K562 (cell line): ENCODE measurements at regions not wholly inside any gene's neighbourhood (a gene's known extent, or its start where the extent isn't known, plus 50 kb on each side); places are given as distances from the start of the nearest gene placed in this dataset.

Source experiments
- ATAC-seq: fragments of 200-7000 bp; cut with Tn5 transposase; 3 replicates; pipeline ENCODE4 v1.9.1; 2020; ENCODE audit warnings: moderate library complexity
- BruUV-seq: library from RNA; stranded (reverse); fragments of 400-500 nt; replicated peaks from 2 replicates; lab custom pipeline; 2021; lab: Mats Ljungman, UMichigan
- CTCF ChIA-PET: fragments of 300-600 bp; formaldehyde crosslinking; extraction: SDS; loops from one replicate; lab custom pipeline; 2021; ENCODE audit warnings: low intra/inter-chr PET ratio; lab: Yijun Ruan, JAX
- POLR2A ChIA-PET: fragments of 300-600, 350-650 bp; sonication (Branson Sonifier 250); formaldehyde crosslinking; extraction: SDS; loops from one replicate; lab custom pipeline; 2021; ENCODE audit warnings: antibody characterized with exemption, inconsistent platforms; lab: Yijun Ruan, JAX
- DNase-seq, 4 experiments: peaks; one replicate each; pipeline versions ENCODE4 v3.0.0 to v3.0.0-alpha.2; 2011 to 2018; ENCODE audit warnings: low spot score in 3 of 4, mixed read lengths in 3 of 4; ENCODE audit errors: extremely low read depth in 1 of 4
- FAIRE-seq: peaks from 2 replicates; lab custom pipeline; 2011; peaks lifted over from hg19 to GRCh38; lab: Jason Lieb, UNC
- H2AFZ ChIP-seq: 2 replicates; pipeline ENCODE4 v1.6.0; 2011; ENCODE audit warnings: low read depth, low read length, control low read depth, inconsistent platforms
- H3K27ac ChIP-seq: fragments of 200-600 bp; 3 replicates; pipeline ENCODE4 v1.8.0; 2011; ENCODE audit warnings: low read depth, mild to moderate bottlenecking, control low read depth, inconsistent platforms, low read length, moderate library complexity, mixed read lengths; ENCODE audit errors: extremely low read depth
- H3K27me3 ChIP-seq, 2 experiments: fragments of 300-600 bp in 1 of 2; 2 replicates in 1 of 2; 3 replicates in 1 of 2; pipeline versions ENCODE4 v1.6.0 to v1.8.0; 2011; ENCODE audit warnings: inconsistent platforms in 2 of 2, low read length in 2 of 2, mild to moderate bottlenecking in 1 of 2, mixed read lengths in 1 of 2, moderate library complexity in 1 of 2; ENCODE audit not compliant: control insufficient read depth in 2 of 2, insufficient read depth in 2 of 2
- H3K36me3 ChIP-seq: fragments of 300-600 bp; 3 replicates; pipeline ENCODE4 v1.8.0; 2011; ENCODE audit warnings: mild to moderate bottlenecking, low read length, inconsistent platforms; ENCODE audit not compliant: control insufficient read depth, insufficient read depth
- H3K4me1 ChIP-seq, 2 experiments: fragments of 200-600 bp in 1 of 2; replicated peaks in 1 of 2; 2 replicates in 1 of 2; 3 replicates in 1 of 2; pipeline versions ENCODE4 v1.5.1 to v1.8.0; 2011; ENCODE audit warnings: inconsistent platforms in 2 of 2, low read length in 2 of 2, mild to moderate bottlenecking in 1 of 2, mixed read lengths in 1 of 2, moderate library complexity in 1 of 2; ENCODE audit not compliant: control insufficient read depth in 2 of 2, insufficient read depth in 2 of 2
- H3K4me2 ChIP-seq: 2 replicates; pipeline ENCODE4 v1.6.1; 2011; ENCODE audit warnings: low read length, control low read depth, inconsistent platforms, mixed read lengths; ENCODE audit not compliant: insufficient read depth
- H3K4me3 ChIP-seq: fragments of 200-600 bp; sonication (generic), shearing (Covaris generic); 2 replicates; pipeline ENCODE4 v1.5.1; 2016; ENCODE audit warnings: control low read depth, inconsistent platforms
- H3K79me2 ChIP-seq: fragments of 200-600 bp; 3 replicates; pipeline ENCODE4 v1.8.0; 2011; ENCODE audit warnings: low read length, inconsistent platforms; ENCODE audit not compliant: control insufficient read depth, insufficient read depth
- H3K9ac ChIP-seq, 2 experiments: 2 replicates each; pipeline versions ENCODE4 v1.6.0 to v1.6.1; 2011; ENCODE audit warnings: low read depth in 2 of 2, low read length in 2 of 2, control low read depth in 1 of 2, inconsistent platforms in 1 of 2, mild to moderate bottlenecking in 1 of 2, mixed read lengths in 1 of 2; ENCODE audit not compliant: insufficient read depth in 1 of 2
- H3K9me1 ChIP-seq: one replicate; pipeline ENCODE4 v1.6.0; 2011; ENCODE audit warnings: inconsistent platforms, mild to moderate bottlenecking, low read length, moderate library complexity; ENCODE audit not compliant: control insufficient read depth, insufficient read depth
- H3K9me3 ChIP-seq: replicated peaks from 2 replicates; pipeline ENCODE4 v1.5.1; 2011; ENCODE audit warnings: low read depth, low read length, inconsistent platforms; ENCODE audit not compliant: control insufficient read depth, insufficient read depth
- H4K20me1 ChIP-seq: replicated peaks from 2 replicates; pipeline ENCODE4 v1.6.1; 2011; ENCODE audit warnings: low read length, inconsistent platforms, mixed read lengths; ENCODE audit not compliant: control insufficient read depth, insufficient read depth
- BCLAF1 ChIP-seq, 2 experiments: fragments of 450-650 bp in 1 of 2; IDR thresholded peaks; 2 replicates each; pipeline ENCODE4 v1.6.1; 2011 to 2017; ENCODE audit warnings: low read depth in 2 of 2, antibody characterized with exemption in 1 of 2, borderline replicate concordance in 1 of 2, low read length in 1 of 2, mild to moderate bottlenecking in 1 of 2, mixed read lengths in 1 of 2; ENCODE audit not compliant: control insufficient read depth in 1 of 2
- DEAF1 ChIP-seq: fragments of 450-650 bp; formaldehyde crosslinking; IDR thresholded peaks from 2 replicates; pipeline ENCODE4 v1.4.0; 2020; ENCODE audit warnings: mild to moderate bottlenecking, moderate library complexity
- HIVEP1 ChIP-seq: fragments of 250-450 bp; sonication (Bioruptor Pico); IDR thresholded peaks from 2 replicates; pipeline ENCODE4 v1.4.0; 2020; ENCODE audit warnings: mild to moderate bottlenecking
- SMARCB1 ChIP-seq: IDR thresholded peaks from 2 replicates; pipeline ENCODE4 v1.6.1; 2011; ENCODE audit warnings: improper control_type of control experiment, low read depth; ENCODE audit not compliant: insufficient read length
- TAL1 ChIP-seq: fragments of 450-650 bp; IDR thresholded peaks from 2 replicates; pipeline ENCODE4 v1.6.1; 2016; ENCODE audit warnings: mild to moderate bottlenecking
- TARDBP ChIP-seq: fragments of 450-650 bp; IDR thresholded peaks from 2 replicates; pipeline ENCODE4 v1.6.1; 2016
- TFE3 ChIP-seq: fragments of 450-650 bp; formaldehyde crosslinking; IDR thresholded peaks from 2 replicates; pipeline ENCODE4 v1.4.0; 2020; ENCODE audit warnings: mild to moderate bottlenecking, mixed read lengths
- ZBTB34 ChIP-seq: fragments of 250-450 bp; sonication (Bioruptor Pico); IDR thresholded peaks from 2 replicates; pipeline ENCODE4 v1.8.0; 2021; ENCODE audit warnings: mild to moderate bottlenecking, moderate library complexity
- WGBS: fragments of 100-300 bp; shearing (Covaris generic); methylation state at CpG from one replicate; pipeline ENCODE4 v1.1.6; 2016; ENCODE audit warnings: low coverage, mixed read lengths; ENCODE audit not compliant: insufficient coverage; ENCODE audit errors: missing lambda C conversion rate; 5-methylcytosine and 5-hydroxymethylcytosine counted together
- in situ Hi-C: fragments of 300-500 bp; cut with MboI; formaldehyde crosslinking; loops from 4 replicates; pipeline ENCODE4 v1.15.0; 2018; ENCODE audit warnings: inconsistent platforms, mixed read lengths
- intact Hi-C: fragments of 100-400 bp; cut with micrococcal nuclease; formaldehyde crosslinking; loops from 2 replicates; pipeline ENCODE4 v1.14.2; 2022

- BruUV-seq = no TSS peak
- Histone ChIP-seq H3K9me3 (0 out of 2 replicates have a peak, but pooled peaks cover 2% of the 10 kb centered on the region), H3K4me2 (no peak overlapping the region), H3K27me3 (no peaks in the 10 kb centered on the region), H4K20me1 (no peaks in the 10 kb centered on the region), H3K79me2 (no peaks in the 10 kb centered on the region), H3K9ac (no peak overlapping the region), H3K4me3 (no peak overlapping the region), H3K4me1 (no peaks in the 10 kb centered on the region), H3K36me3 (no peaks in the 10 kb centered on the region), H2AFZ (no peak overlapping the region), H3K27ac (no peak overlapping the region), H3K9me1 (no peaks in the 10 kb centered on the region)
- FAIRE-seq = no peak
- intact Hi-C loops (no loop called here), in situ Hi-C loops (no loop called here)
- POLR2A ChIA-PET = no interaction called here
- CTCF ChIA-PET = no interaction called here
- 2% methylated on average over 3 of the region's 3 CpGs for WGBS
- no peak for DNase-seq
- ATAC-seq = no peak
- TF ChIP-seq BCLAF1 (IDR thresholded peaks at IDR 0.05; ENCODE audit: borderline replicate concordance in 1 of 2, control insufficient read depth in 1 of 2, low read depth in 2 of 2, low read length in 1 of 2) (no peak), TARDBP (no peak), ZBTB34 (CRISPR knock-in tag) (no peak), TFE3 (CRISPR knock-in tag) (no peak), DEAF1 (CRISPR knock-in tag) (no peak), SMARCB1 (no peak), TAL1 (no peak), HIVEP1 (CRISPR knock-in tag) (no peak)
Measured at GRCh38 chr1:83543222-83543973, 455.5 kb downstream of the TTLL7 start.
